C4-2B (cell line): ENCODE measurements at regions not wholly inside any gene's neighbourhood (a gene's known extent, or its start where the extent isn't known, plus 50 kb on each side); places are given as distances from the start of the nearest gene placed in this dataset.

Source experiments
- ZFX ChIP-seq: fragments of 450-650 bp; IDR thresholded peaks from 2 replicates; pipeline ENCODE4 v1.6.1; 2017
- TF ChIP-seq, protein P1 (sequence below): fragments of 450-650 bp; conservative IDR thresholded peaks from 2 replicates; pipeline ENCODE4 v1.5.1; 2017; ENCODE audit warnings: mild to moderate bottlenecking

DNA sequence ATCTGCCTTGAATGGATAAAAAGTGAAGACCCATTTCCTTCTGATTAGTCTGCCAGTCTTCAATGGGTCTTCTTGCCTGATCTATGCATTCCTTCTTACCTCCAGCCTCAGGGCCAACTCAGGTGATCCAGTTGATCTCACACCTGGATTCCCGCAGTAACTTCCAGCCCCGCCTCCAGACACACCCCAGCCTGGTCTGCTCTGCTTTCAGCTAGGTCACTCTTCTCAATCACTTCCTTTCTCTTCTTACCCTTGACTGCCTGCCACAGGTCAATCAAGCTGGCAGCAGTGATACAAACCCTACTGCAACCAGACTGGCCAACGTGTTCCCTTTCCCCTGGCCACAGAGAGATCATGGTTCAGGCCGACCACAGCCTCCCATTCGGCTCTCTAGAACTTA is 263.6 kb downstream of the ZNF516 start:
- TF ChIP-seq, protein P1, sequence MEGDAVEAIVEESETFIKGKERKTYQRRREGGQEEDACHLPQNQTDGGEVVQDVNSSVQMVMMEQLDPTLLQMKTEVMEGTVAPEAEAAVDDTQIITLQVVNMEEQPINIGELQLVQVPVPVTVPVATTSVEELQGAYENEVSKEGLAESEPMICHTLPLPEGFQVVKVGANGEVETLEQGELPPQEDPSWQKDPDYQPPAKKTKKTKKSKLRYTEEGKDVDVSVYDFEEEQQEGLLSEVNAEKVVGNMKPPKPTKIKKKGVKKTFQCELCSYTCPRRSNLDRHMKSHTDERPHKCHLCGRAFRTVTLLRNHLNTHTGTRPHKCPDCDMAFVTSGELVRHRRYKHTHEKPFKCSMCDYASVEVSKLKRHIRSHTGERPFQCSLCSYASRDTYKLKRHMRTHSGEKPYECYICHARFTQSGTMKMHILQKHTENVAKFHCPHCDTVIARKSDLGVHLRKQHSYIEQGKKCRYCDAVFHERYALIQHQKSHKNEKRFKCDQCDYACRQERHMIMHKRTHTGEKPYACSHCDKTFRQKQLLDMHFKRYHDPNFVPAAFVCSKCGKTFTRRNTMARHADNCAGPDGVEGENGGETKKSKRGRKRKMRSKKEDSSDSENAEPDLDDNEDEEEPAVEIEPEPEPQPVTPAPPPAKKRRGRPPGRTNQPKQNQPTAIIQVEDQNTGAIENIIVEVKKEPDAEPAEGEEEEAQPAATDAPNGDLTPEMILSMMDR, result no peak
- TF ChIP-seq ZFX, result no peak
